NCI-H2029 (cell line): ENCODE measurements at regions not wholly inside any gene's neighbourhood (a gene's known extent, or its start where the extent isn't known, plus 50 kb on each side); places are given as distances from the start of the nearest gene placed in this dataset.
"Not testable (repeated sequence)": the region's sequence is repeated elsewhere in the genome, so short reads cannot be mapped to it uniquely, and the experiment has no call there.

Source experiments
- DNase-seq: peaks from one replicate; lab custom pipeline; 2025; lab: John Stamatoyannopoulos, UW

DNA sequence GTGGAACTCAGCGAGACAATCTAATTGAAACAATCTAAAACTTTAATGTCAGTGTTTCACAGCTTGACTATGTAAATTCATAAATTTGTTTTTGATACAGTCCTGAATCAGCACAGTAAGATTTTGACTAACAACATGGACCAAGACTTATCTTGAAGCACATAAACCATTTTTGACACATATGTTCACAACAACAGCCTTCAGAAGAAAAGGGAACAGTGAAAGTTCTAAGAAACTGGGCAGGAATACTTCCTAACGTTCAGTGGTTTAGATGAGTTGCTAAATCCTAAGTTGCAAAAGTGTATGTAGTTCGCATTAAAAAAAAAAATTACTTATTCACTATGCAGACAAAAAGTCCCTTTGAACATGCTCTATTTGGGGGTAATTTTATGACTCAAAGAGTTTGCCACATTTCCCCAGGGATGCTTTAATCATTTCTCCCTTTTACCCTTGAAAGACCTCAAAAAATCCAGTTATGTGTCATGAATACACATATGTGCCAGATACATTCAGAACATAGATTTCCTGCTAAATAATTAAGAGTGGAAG lies 120.2 kb downstream of the MRPL39 start:
- no peak for DNase-seq

DNA sequence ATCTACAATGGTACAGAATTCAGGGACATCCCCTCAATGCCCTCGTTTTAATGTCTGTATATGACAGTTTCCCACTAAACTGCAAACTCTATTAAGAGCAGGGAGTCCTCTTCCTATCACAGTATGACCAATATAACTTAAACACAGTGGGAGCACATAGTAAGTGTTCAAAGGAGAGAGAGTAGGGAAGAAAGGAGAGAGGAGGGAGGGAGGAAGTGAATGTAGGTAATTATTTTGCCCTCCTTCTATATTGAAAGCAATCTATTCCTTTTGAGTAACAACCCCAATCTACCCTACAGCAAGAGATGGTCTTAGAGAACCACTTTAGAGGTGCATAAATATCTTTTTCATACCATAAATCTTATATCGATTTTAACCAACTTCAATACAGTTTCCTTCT lies 121.4 kb downstream of the MRPL39 start:
- no peak for DNase-seq

DNA sequence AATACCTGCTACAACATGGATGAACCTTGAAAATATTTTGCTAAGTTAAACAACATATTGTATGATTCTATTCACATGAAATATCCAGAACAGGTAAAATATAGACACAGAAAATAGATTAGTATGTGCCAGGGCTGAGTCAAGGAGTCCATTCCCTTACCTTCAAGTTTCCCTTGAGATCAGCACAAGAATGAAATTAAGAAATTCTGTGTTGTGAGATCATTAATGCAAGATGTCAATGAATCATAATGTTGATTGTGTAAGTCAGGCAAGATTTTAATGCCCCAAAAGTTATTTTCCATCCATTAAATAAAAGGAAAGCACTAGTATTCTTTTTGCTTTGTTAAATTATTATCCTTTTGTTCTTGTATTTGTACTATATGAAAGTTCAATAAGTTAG lies 139.4 kb downstream of the MRPL39 start:
- DNase-seq, result no peak

DNA sequence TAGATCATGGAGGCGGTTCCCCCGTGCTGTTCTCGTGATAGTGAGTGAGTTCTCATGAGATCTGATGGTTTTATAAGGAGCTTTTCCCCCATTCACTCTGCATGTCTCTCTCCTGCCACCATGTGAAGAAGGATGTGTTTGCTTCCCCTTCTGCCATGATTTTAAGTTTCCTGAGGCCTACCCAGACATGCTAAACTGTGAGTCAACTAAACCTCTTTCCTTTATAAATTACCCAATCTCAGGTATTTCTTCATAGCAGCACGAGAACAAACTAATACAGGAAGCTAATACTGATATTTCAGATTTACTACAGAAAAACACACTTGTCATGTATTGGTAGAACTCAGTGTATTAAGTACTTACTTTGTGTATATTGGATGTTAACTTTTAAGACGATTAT lies 140.2 kb downstream of the MRPL39 start:
- not testable (repeated sequence) for DNase-seq

DNA sequence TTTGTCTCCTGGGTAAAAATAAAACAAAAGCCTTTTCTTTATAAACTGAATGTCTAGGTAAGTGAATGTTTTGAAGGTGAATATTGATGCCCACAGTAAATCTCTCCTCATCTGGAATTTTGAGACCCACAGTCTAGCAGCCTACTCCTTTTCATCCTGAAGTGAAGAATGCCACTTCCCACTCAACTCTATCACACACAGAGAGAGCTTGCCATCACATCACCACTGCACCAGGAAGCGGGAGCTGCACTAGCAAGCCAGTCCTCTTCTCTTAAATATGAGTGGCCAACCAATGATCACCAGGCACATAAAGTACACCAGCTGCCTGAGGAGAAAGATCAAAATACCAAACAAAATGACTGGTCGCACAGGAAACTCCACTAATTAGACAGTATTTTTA lies 140.8 kb downstream of the MRPL39 start:
- DNase-seq, result no peak

DNA sequence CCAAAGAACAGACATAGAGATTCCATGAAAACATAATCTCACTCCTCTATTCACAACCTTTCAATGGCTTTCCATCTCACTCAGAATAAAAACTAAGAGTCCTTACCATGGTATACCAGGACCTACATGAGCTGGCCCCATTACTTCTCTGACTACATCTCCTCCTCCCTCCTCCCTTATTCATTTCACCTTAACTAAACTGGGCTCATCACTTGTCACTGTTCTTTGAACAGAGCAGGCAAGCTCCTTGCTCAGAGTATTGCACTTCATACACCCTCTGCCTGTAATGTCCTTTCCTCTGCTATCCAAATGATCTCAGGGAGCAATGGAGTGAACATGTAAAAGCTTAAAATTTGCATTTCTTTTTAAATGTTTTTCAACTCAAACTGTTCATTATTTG lies 142.0 kb downstream of the MRPL39 start:
- no peak for DNase-seq

DNA sequence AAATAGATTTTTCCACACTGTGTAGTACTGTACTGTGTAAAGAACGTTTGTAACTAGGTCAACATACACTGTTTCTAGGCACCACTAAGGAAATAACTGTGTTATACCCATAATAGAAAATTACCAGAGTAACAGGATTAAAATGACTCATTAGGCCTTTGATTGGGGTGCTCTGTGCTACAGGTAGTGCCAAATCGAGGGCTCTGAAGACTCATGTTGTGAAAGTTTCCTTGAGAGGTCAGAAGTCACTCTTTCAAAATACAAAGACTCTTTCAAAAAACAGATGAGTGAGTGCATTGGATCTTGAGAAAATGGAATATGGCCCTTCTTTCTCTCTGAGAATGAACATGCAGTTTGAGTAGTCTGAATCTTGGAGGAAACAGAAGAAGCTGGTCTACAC lies 143.0 kb downstream of the MRPL39 start:
- DNase-seq, result no peak

DNA sequence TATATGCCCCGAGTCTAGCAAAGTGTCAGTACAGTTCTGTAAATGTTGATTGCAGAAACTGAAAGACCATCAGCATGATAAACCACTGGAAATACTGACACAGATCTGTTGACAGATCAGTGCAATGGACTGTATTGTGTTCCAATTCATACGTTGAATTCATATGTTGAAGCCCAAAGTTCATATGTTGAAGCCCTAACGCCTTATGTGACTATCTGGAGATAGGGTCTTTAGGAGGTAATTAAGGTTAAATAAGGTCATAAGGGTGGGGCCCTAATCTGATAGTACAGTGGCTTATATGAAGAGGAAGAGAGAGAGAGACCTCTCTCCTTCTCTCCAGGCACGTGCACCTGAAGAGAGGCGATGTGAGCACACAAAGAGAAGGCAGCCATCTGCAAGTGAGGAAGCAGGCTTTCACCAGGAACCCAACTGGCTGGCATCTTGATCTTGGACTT lies 144.7 kb downstream of the MRPL39 start:
- no peak for DNase-seq

DNA sequence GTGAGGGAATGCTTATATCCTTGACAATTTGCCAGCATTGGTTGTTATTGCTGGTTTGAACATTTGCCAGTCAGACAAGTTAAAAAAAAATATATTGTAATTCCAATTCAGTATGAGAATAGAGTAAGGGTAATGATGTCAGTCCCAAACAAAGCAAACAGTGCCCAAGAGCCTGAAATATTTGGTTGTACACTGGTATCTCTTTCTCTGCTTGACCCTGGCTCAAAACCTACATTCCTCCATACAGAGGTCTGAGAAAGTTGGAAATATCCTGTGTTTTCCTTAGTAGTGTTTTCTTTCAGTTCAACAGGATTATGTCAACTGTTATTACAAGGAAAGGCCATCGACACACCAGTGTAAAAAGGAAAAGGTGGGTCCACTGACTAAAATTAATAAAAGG lies 145.6 kb downstream of the MRPL39 start:
- DNase-seq, result no peak

DNA sequence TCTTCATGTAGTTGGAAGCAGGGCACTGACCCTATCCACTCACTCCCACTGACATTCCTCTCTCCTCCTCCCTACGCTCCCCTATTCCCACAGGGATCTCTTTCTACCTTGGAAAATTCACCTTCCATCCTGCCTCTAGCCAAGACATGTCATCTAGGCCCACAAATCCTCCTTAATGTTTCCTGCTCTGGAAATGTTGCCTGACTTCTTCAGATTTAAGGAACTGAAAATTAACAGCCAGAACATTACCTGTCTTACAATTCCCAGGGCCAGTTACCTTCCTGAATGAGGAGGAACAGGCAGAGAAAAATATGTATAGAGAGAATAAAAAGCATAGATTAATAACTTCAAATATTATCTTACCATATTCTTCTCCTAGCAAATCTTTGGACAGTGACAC lies 147.3 kb downstream of the MRPL39 start:
- no peak for DNase-seq

DNA sequence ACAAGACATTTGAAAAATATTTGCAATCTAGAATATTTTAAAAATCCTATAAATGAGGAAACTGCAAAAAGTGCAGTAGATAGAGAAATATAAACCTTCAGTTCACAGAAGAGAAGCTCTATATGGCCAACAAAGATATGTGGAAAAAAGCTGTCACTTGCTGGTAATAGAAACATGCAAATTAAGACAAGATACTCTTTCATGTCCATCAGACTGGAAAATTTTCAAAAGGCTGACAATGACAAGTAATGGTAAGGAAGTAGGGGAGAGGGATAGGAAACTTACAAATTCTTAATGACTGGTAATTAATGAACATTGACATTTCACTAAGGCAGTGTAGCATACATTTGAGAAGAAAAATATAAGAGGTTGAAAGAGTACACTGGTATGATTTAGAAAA lies 147.9 kb downstream of the MRPL39 start:
- DNase-seq, result no peak

DNA sequence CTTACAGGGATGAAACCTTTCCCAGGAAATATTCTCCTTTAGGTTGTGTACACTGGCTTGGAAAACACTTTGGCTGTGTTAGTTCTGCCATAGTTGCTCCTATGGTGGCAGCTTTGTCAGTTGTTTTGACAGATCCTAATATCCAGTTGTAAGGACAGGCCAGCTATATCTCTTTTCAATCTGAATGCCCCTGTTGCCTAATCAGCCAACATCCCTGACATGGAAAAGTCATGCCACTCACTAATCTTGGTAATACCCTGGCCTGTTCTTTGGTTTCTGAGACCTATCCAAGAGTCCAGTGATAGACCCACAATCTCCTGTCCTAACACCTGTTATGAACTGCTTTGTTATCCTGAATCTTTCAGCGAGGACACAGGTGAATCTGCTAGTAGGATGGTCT lies 148.8 kb downstream of the MRPL39 start:
- no peak for DNase-seq

DNA sequence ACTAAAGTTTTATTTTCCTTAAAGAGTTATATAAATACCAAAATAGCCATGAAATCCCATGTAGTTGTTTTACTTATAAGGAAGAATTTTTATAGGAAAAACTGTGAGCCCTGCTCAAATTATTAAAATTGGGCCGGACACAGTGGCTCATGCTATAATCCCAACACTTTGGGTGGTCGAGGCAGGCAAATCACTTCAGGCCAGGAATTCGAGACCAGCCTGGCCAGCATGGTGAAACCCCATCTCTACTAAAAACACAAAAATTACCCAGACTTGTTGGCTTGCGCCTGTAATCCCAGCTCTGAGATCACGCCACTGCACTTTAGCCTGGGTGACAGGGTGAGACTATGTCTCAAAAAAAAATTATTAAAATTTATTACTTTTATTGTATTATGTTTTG lies 149.3 kb downstream of the MRPL39 start:
- no peak for DNase-seq

DNA sequence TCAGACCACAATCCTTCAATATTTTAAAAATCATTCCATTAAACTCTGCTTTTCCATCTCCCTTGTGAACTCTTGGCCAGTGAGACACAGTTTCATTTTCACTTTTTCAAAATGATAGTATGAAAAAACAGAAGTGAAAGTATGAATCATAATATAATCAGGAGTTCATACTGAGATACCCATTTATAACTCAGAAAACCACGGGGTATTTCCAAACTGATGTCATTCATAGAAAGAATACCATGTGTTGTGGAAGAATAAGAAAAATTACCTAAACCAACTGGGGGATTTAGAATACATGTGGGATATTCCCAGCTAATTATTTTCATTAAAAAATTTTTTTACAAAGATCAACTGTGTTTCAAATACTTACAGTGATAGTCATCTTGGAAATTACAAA lies 149.9 kb downstream of the MRPL39 start:
- no peak for DNase-seq

DNA sequence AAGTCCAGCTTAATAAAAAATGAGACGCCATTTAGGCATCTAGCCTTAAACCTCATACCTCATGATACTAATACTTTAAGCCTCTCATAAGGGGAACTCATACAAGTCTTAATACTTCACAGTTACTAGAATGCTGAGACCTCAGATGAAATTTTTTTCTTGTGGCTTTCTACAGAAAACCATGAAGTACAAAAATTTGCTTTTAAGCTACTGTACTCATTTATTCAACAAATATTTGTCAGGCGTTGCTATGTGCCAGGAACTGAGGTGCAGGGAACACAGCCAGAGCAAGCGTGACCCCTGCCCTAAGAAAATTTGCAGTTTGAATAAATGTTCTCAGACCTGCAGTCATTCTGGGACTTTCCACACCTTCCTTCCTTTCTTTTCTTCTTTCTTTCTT lies 150.6 kb downstream of the MRPL39 start:
- DNase-seq, result no peak

DNA sequence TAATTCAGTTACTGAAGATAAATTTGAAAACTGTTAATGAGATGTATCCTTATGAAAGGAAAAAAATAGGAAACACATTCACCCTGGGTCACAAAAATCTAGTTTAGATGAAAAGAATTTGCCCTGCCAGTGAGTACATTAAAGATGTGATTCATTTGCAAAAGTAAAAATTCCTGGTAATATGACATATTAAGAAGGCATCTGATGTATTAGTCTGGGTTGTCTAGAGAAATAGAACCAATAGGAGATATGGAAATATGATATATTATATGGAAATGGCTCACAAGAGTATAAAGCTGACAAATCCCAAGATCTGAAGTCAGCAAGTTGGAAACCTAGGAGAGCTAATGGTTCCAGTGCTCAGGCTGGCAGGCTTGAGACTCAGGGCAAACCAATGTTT lies 153.8 kb downstream of the MRPL39 start:
- no peak for DNase-seq

DNA sequence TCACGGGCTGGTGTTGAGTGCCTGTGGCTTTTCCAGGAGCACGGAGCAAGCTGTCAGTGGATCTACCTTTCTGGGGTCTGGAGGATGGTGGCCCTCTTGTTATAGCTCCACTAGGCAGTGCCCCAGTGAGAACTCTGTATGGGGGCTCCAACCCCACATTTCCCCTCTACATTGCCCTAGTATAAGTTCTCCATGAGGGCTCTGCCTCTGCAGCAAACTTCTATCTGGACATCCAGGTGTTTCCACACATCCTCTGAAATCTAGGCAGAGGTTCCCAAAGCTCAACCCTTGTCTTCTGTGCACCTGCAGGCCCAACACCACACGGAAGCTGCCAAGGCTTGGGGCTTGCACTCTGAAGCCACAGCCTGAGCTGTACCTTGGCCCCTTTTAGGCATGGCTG lies 157.3 kb downstream of the MRPL39 start:
- no peak for DNase-seq

DNA sequence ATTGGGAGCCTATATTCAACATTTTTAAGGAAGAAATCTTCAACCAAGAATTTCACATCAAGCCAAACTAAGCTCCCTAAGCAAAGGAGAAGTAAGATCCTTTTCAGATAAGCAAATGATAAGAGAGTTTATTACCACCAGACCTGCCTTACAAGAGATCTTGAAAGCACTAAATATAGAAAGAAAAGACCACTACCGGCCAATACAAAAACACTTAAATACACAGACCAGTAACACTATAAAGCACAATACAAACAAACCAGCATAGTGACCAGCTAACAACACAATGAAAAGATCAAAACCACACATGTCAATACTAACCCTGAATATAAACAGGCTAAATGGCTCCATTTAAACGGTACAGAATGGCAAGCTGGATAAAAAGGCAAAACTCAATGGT lies 165.4 kb downstream of the MRPL39 start:
- DNase-seq, result peak; percentile 33

DNA sequence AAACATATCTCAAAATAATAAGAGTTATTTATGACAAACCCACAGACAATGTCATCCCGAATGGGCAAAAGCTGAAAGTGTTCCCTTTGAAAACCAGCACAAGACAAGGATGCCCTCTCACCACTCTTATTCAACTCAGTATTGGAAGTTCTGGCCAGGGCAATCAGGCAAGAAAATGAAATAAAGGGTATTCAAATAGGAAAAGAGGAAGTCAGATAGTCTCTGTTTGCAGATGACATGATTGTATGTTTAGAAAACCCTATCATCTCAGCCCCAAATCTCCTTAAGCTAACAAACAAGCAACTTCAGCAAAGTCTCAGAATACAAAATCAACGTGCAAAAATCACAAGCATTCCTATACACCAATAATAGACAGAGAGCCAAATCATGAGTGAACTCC lies 169.8 kb downstream of the MRPL39 start:
- not testable (repeated sequence) for DNase-seq

DNA sequence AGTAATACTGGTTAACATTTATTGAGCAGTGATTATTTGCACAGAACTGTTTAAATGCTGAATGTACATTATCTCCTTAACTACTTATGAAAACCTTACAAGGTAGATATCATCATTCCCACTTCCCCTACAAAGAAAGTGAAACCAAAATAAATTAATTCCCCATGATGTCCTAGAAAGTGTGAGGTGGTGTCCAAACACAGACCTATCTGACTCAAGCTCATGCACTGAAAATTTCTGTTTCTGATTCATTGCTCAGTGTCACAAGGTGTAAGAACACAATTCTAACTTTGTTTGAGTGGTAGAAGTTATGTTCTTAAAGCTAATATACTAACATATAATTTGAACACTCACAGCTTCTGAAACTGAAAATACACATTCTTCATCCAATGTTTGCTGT lies 178.7 kb downstream of the MRPL39 start:
- DNase-seq, result no peak

DNA sequence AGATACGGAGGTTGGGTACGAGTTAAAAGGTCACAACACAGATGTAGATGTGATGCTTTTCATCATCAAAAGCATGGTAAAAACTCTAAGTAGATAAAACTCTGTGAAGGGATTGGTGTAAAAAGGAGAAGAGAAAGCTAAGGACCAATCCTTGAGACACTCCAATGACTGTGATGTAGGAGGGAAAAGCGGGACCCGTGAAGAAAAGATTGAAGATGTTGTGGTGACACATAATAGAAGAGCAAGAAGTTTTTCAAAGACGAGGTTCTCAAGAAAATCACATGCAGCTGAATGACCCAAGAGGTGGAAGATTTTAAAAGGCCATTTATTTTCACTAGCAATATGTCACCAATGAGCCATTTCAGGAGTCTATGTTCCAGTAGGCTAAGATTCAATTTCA lies 179.5 kb downstream of the MRPL39 start:
- DNase-seq, result no peak

DNA sequence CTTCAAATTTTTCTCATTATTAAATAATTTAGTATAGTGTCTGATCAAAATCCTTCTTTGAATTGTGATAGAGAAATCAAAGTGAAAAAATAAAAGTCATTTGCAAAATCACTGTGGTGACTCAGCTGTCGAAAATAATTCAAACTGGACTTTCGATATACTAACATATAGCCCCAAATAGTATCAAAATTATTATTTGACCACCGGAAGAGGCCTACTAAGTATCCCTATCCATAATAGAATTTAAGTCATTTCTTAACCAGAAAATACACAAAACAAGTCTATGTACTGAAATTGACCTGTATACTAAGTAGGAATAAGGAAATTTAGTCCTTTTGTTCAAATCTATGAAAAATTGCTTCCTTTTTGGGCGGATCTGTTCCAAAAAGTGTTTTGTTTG lies 180.7 kb downstream of the MRPL39 start:
- DNase-seq, result no peak

DNA sequence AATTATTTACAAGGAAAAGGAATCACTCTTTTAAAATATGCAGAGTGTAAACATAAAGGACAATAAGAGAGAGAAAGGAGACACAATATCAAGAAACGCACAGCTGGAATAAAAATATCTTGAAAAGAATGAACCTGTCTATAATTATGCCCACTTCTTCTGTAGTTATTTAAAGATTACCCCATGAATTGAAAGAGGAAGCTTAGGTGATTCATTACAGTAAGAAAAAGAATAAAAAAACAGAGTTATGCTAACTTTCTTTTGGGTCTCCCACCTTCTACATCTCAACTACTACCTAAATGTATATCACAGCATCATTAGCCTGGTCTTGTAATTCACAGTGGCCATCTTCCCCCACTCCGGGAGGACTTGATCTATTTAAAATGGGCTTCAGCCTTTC lies 182.1 kb downstream of the MRPL39 start:
- no peak for DNase-seq

DNA sequence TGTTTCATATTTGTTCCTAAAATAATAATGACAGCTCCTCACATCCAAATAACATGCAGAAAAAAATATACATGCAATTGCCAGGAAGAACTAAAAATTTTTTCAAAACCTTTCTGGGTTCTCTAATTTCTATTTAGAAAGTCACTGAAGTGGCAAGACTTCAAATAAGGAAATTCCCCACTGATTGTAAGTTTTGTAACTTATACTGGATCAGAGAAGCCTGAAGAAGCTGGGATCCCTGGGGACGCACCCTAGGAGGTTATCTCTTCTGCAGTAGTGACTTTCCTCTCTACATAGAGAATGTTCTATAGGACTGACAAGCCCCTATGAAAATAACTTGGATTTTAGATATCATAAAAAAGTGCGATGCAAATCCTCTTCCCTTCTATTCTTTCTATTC lies 182.6 kb downstream of the MRPL39 start:
- no peak for DNase-seq

DNA sequence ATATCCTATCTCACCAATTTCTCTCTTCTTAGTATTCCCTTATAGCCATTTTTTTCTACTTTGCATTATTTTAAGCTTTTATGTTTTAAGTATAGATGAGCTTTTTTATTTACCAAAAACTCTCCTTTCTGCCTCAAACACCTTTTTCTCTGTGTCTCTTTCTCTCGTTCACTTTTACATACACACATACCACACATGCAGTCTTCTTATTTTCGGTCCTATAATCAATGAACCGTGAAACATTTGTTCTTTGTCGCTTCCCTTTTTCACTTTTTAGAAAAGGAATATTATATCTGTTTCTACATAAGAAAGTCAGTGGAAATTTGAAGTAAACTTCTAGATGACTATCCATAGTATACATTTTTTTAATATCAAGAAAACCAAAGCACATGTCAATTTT lies 183.2 kb downstream of the MRPL39 start:
- no peak for DNase-seq
